HEK293 (cell line): ENCODE measurements at regions not wholly inside any gene's neighbourhood (a gene's known extent, or its start where the extent isn't known, plus 50 kb on each side); places are given as distances from the start of the nearest gene placed in this dataset.
A peak's percentile ranks its signal among the peaks of the same experiment; 100 is the strongest.

Source experiments
- CTCF ChIA-PET: fragments of 350-600 bp; formaldehyde crosslinking; extraction: SDS; loops from one replicate; lab custom pipeline; 2021; ENCODE audit warnings: antibody characterized with exemption; lab: Yijun Ruan, JAX
- POLR2A ChIA-PET: fragments of 300-600 bp; formaldehyde crosslinking; extraction: SDS; loops from one replicate; lab custom pipeline; 2020; ENCODE audit warnings: antibody characterized with exemption, inconsistent platforms; lab: Yijun Ruan, JAX
- H3K27ac ChIP-seq: fragments of 200-500 bp; sonication (Bioruptor generic); 2 replicates; pipeline ENCODE4 v1.5.1; 2014; ENCODE audit warnings: low read depth, low read length, control low read depth, inconsistent platforms; ENCODE audit errors: extremely low read depth
- H3K36me3 ChIP-seq, 2 experiments: fragments of 200-500 bp in 1 of 2; sonication (Bioruptor generic) in 1 of 2; 1 replicate in 1 of 2; 2 replicates in 1 of 2; pipeline ENCODE4 v1.5.1; 2014 to 2017; ENCODE audit warnings: inconsistent platforms in 2 of 2, low read length in 2 of 2; ENCODE audit not compliant: control insufficient read depth in 2 of 2, insufficient read depth in 1 of 2
- H3K4me1 ChIP-seq: fragments of 200-500 bp; sonication (Bioruptor generic); 2 replicates; pipeline ENCODE4 v1.5.1; 2014; ENCODE audit warnings: mild to moderate bottlenecking, low read length, inconsistent platforms; ENCODE audit not compliant: control insufficient read depth, insufficient read depth
- H3K4me3 ChIP-seq: 2 replicates; pipeline ENCODE4 v1.5.1; 2011; ENCODE audit warnings: low read depth, mild to moderate bottlenecking, control low read depth, low read length, moderate library complexity
- H3K9me3 ChIP-seq: fragments of 200-500 bp; sonication (Bioruptor generic); 2 replicates; pipeline ENCODE4 v1.5.1; 2014; ENCODE audit warnings: low read depth, low read length, inconsistent platforms; ENCODE audit not compliant: control insufficient read depth, insufficient read depth
- BCL6B ChIP-seq: fragments of 450-650 bp; formaldehyde crosslinking; IDR thresholded peaks from 2 replicates; pipeline ENCODE4 v1.5.1; 2017; ENCODE audit warnings: missing biosample characterization, missing genetic modification characterization
- GLI2 ChIP-seq: fragments of 450-650 bp; formaldehyde crosslinking; IDR thresholded peaks from 2 replicates; pipeline ENCODE4; 2017; ENCODE audit warnings: missing biosample characterization, missing genetic modification characterization, low read depth, borderline replicate concordance
- GLIS2 ChIP-seq: fragments of 450-650 bp; formaldehyde crosslinking; IDR thresholded peaks from 2 replicates; pipeline ENCODE4 v1.5.1; 2016; ENCODE audit warnings: missing biosample characterization, missing genetic modification characterization
- KLF16 ChIP-seq: fragments of 450-650 bp; formaldehyde crosslinking; IDR thresholded peaks from 2 replicates; pipeline ENCODE4 v1.5.1; 2017; ENCODE audit warnings: missing biosample characterization, missing genetic modification characterization
- KLF7 ChIP-seq: fragments of 450-650 bp; formaldehyde crosslinking; IDR thresholded peaks from 2 replicates; pipeline ENCODE4 v1.5.1; 2016; ENCODE audit warnings: missing biosample characterization, missing genetic modification characterization, borderline replicate concordance
- KLF9 ChIP-seq: fragments of 450-650 bp; formaldehyde crosslinking; IDR thresholded peaks from 2 replicates; pipeline ENCODE4 v1.5.1; 2016; ENCODE audit warnings: missing biosample characterization, missing genetic modification characterization, low read depth
- MZF1 ChIP-seq: fragments of 450-650 bp; formaldehyde crosslinking; IDR thresholded peaks from 2 replicates; pipeline ENCODE4 v1.5.1; 2017; ENCODE audit warnings: missing biosample characterization, missing genetic modification characterization, borderline replicate concordance
- PRDM1 ChIP-seq: fragments of 450-650 bp; formaldehyde crosslinking; IDR thresholded peaks from 2 replicates; pipeline ENCODE4; 2016; ENCODE audit warnings: missing biosample characterization, missing genetic modification characterization
- PRDM6 ChIP-seq: fragments of 450-650 bp; formaldehyde crosslinking; IDR thresholded peaks from 2 replicates; pipeline ENCODE4 v1.5.1; 2017; ENCODE audit warnings: missing biosample characterization, missing genetic modification characterization
- YY1 ChIP-seq: fragments of 450-650 bp; formaldehyde crosslinking; IDR thresholded peaks from 2 replicates; pipeline ENCODE4 v1.5.1; 2018; ENCODE audit warnings: missing biosample characterization, missing genetic modification characterization
- ZBTB20 ChIP-seq: fragments of 450-650 bp; formaldehyde crosslinking; IDR thresholded peaks from 2 replicates; pipeline ENCODE4 v1.5.1; 2016; ENCODE audit warnings: missing biosample characterization, missing genetic modification characterization
- ZBTB7A ChIP-seq: fragments of 450-650 bp; formaldehyde crosslinking; IDR thresholded peaks from 2 replicates; pipeline ENCODE4 v1.5.1; 2016; ENCODE audit warnings: low read depth, missing biosample characterization, missing genetic modification characterization
- ZNF133 ChIP-seq: fragments of 450-650 bp; formaldehyde crosslinking; IDR thresholded peaks from 2 replicates; pipeline ENCODE4 v1.5.1; 2016; ENCODE audit warnings: missing biosample characterization, missing genetic modification characterization
- ZNF155 ChIP-seq: fragments of 450-650 bp; formaldehyde crosslinking; IDR thresholded peaks from 2 replicates; pipeline ENCODE4 v1.5.1; 2016; ENCODE audit warnings: missing biosample characterization, missing genetic modification characterization
- ZNF157 ChIP-seq: fragments of 450-650 bp; formaldehyde crosslinking; IDR thresholded peaks from 2 replicates; pipeline ENCODE4 v1.5.1; 2016; ENCODE audit warnings: missing biosample characterization, missing genetic modification characterization
- ZNF2 ChIP-seq: fragments of 450-650 bp; formaldehyde crosslinking; IDR thresholded peaks from 2 replicates; pipeline ENCODE4 v1.5.1; 2016; ENCODE audit warnings: missing biosample characterization, missing genetic modification characterization
- ZNF23 ChIP-seq: fragments of 450-650 bp; formaldehyde crosslinking; IDR thresholded peaks from 2 replicates; pipeline ENCODE4 v1.5.1; 2016; ENCODE audit warnings: missing biosample characterization, missing genetic modification characterization, borderline replicate concordance
- ZNF274 ChIP-seq, 2 experiments: fragments of 200-500 bp in 1 of 2; fragments of 450-650 bp in 1 of 2; sonication (Bioruptor generic) in 1 of 2; formaldehyde crosslinking in 1 of 2; IDR thresholded peaks; 2 replicates each; pipeline versions ENCODE4 v1.5.1 to v1.6.1; 2014 to 2016; ENCODE audit warnings: borderline replicate concordance in 1 of 2, inconsistent platforms in 1 of 2, low read length in 1 of 2, missing biosample characterization in 1 of 2, missing genetic modification characterization in 1 of 2
- ZNF302 ChIP-seq: fragments of 450-650 bp; formaldehyde crosslinking; IDR thresholded peaks from 2 replicates; pipeline ENCODE4 v1.5.1; 2016; ENCODE audit warnings: missing biosample characterization, missing genetic modification characterization, low read depth
- ZNF341 ChIP-seq: fragments of 450-650 bp; formaldehyde crosslinking; IDR thresholded peaks from 2 replicates; pipeline ENCODE4; 2016; ENCODE audit warnings: low read depth, missing biosample characterization, missing genetic modification characterization
- ZNF366 ChIP-seq: fragments of 450-650 bp; formaldehyde crosslinking; conservative IDR thresholded peaks from 2 replicates; pipeline ENCODE4 v1.5.1; 2016; ENCODE audit warnings: missing biosample characterization, missing genetic modification characterization
- ZNF391 ChIP-seq: fragments of 450-650 bp; formaldehyde crosslinking; IDR thresholded peaks from 2 replicates; pipeline ENCODE4 v1.5.1; 2016; ENCODE audit warnings: low read depth, missing biosample characterization, missing genetic modification characterization, borderline replicate concordance
- ZNF394 ChIP-seq: fragments of 450-650 bp; formaldehyde crosslinking; IDR thresholded peaks from 2 replicates; pipeline ENCODE4 v1.5.1; 2016; ENCODE audit warnings: missing biosample characterization, missing genetic modification characterization, mild to moderate bottlenecking, moderate library complexity, borderline replicate concordance
- ZNF558 ChIP-seq: fragments of 450-650 bp; formaldehyde crosslinking; IDR thresholded peaks from 2 replicates; pipeline ENCODE4 v1.5.1; 2016; ENCODE audit warnings: missing biosample characterization, missing genetic modification characterization
- ZNF561 ChIP-seq: fragments of 450-650 bp; IDR thresholded peaks from 2 replicates; pipeline ENCODE4 v1.5.1; 2018; ENCODE audit warnings: missing biosample characterization, missing genetic modification characterization, borderline replicate concordance
- ZNF585B ChIP-seq: fragments of 450-650 bp; formaldehyde crosslinking; IDR thresholded peaks from 2 replicates; pipeline ENCODE4 v1.5.1; 2016; ENCODE audit warnings: missing biosample characterization, missing genetic modification characterization
- ZNF600 ChIP-seq: fragments of 450-650 bp; formaldehyde crosslinking; IDR thresholded peaks from 2 replicates; pipeline ENCODE4 v1.5.1; 2016; ENCODE audit warnings: missing biosample characterization, missing genetic modification characterization
- ZNF639 ChIP-seq: fragments of 450-650 bp; formaldehyde crosslinking; IDR thresholded peaks from 2 replicates; pipeline ENCODE4 v1.5.1; 2016; ENCODE audit warnings: missing biosample characterization, missing genetic modification characterization
- ZNF747 ChIP-seq: fragments of 450-650 bp; formaldehyde crosslinking; IDR thresholded peaks from 2 replicates; pipeline ENCODE4 v1.5.1; 2016; ENCODE audit warnings: missing biosample characterization, missing genetic modification characterization
- ZNF837 ChIP-seq: fragments of 450-650 bp; formaldehyde crosslinking; IDR thresholded peaks from 2 replicates; pipeline ENCODE4 v1.5.1; 2016; ENCODE audit warnings: missing biosample characterization, missing genetic modification characterization
- ZSCAN18 ChIP-seq: fragments of 450-650 bp; formaldehyde crosslinking; IDR thresholded peaks from 2 replicates; pipeline ENCODE4 v1.5.1; 2016; ENCODE audit warnings: missing biosample characterization, missing genetic modification characterization
- ZXDB ChIP-seq: fragments of 450-650 bp; formaldehyde crosslinking; IDR thresholded peaks from 2 replicates; pipeline ENCODE4 v1.5.1; 2016; ENCODE audit warnings: missing biosample characterization, missing genetic modification characterization

- TF ChIP-seq ZNF157 (tag by site-specific recombination) (no peak), ZNF837 (tag by site-specific recombination) (no peak), ZNF366 (tag by site-specific recombination) (0 out of 2 replicates have a peak, but pooled peaks have one; percentile 39), PRDM1 (tag by site-specific recombination) (no peak), ZNF341 (tag by site-specific recombination) (peak; percentile 90), ZNF747 (tag by site-specific recombination) (no peak), ZNF585B (tag by site-specific recombination) (no peak), KLF7 (tag by site-specific recombination) (no peak), GLIS2 (tag by site-specific recombination) (peak; percentile 83), ZNF558 (tag by site-specific recombination) (no peak), ZSCAN18 (no peak), YY1 (tag by site-specific recombination) (no peak), PRDM6 (tag by site-specific recombination) (no peak), ZNF2 (tag by site-specific recombination) (no peak), ZNF600 (peak; percentile 85), ZNF274 (IDR thresholded peaks at IDR 0.05; ENCODE audit: low read length) (no peak), ZNF274 (tag by site-specific recombination; IDR thresholded peaks at IDR 0.05; ENCODE audit: borderline replicate concordance) (no peak), GLI2 (tag by site-specific recombination) (no peak), ZXDB (peak; percentile 31; the same call in 1 of the 2 replicates), KLF9 (no peak), ZNF302 (tag by site-specific recombination) (no peak), ZNF391 (tag by site-specific recombination) (no peak)
These were observed 65.2 kb upstream of the LMO1 start (continued) for GRCh38 chr11:8328848-8329330.

- Histone ChIP-seq H3K4me3 (no peak overlapping the region), H3K27ac (no peak overlapping the region), H3K9me3 (no peaks in the 10 kb centered on the region), H3K36me3 (no peaks in the 10 kb centered on the region), H3K4me1 (peaks cover 6% of the 10 kb centered on the region; the same call in 1 of the 2 replicates)
- ChIA-PET CTCF (interaction anchor here (0.6 to 1.8 kb wide), 11 partner anchors 9 to 780 kb away, joined by 3 to 9 read pairs (median 3); no protein-coding TSS in a partner anchor), POLR2A (no interaction called here)
- TF ChIP-seq ZBTB20 (tag by site-specific recombination) (no peak), ZNF600 (no peak), ZNF23 (tag by site-specific recombination) (no peak), ZNF639 (no peak), ZBTB7A (tag by site-specific recombination) (no peak), ZNF394 (tag by site-specific recombination) (no peak), BCL6B (no peak), MZF1 (tag by site-specific recombination) (no peak), ZNF133 (tag by site-specific recombination) (no peak), KLF7 (tag by site-specific recombination) (no peak), ZNF561 (no peak), KLF16 (tag by site-specific recombination) (no peak), ZNF155 (tag by site-specific recombination) (no peak)
These were observed 64.6 kb upstream of the LMO1 start for GRCh38 chr11:8328231-8328794.
